ENCODE measurements at regions not wholly inside any gene's neighbourhood (a gene's known extent, or its start where the extent isn't known, plus 50 kb on each side); places are given as distances from the start of the nearest gene placed in this dataset.
A peak's percentile ranks its signal among the peaks of the same experiment; 100 is the strongest.
"Not testable (repeated sequence)": the region's sequence is repeated elsewhere in the genome, so short reads cannot be mapped to it uniquely, and the experiment has no call there.

GRCh38 chr6:67947762-67948161 is 687.3 kb upstream of the ADGRB3 start:
- H3K9me3 ChIP-seq (replicated peaks; ENCODE audit: control insufficient read depth, insufficient read depth, low read depth, low read length); H3K9ac ChIP-seq (ENCODE audit: insufficient read depth in 1 of 2, low read depth in 2 of 2, low read length in 2 of 2); intact Hi-C loops (cut with micrococcal nuclease); H3K27ac ChIP-seq (ENCODE audit: extremely low read depth, low read depth, low read length); H3K27me3 ChIP-seq (ENCODE audit: control insufficient read depth in 2 of 2, insufficient read depth in 2 of 2, low read length in 2 of 2); H3K36me3 ChIP-seq (ENCODE audit: control insufficient read depth, insufficient read depth, low read length); in situ Hi-C loops (cut with MboI); H3K4me1 ChIP-seq (replicated peaks in 1 of 2; ENCODE audit: control insufficient read depth in 2 of 2, insufficient read depth in 2 of 2, low read length in 2 of 2); H3K4me3 ChIP-seq; POLR2A ChIA-PET; BruUV-seq (replicated peaks); H4K20me1 ChIP-seq (replicated peaks; ENCODE audit: control insufficient read depth, insufficient read depth, low read length); DNase-seq (ENCODE audit: extremely low read depth in 1 of 4, low spot score in 3 of 4); H3K9me1 ChIP-seq (ENCODE audit: control insufficient read depth, insufficient read depth, low read length); FAIRE-seq; ATAC-seq; H3K4me2 ChIP-seq (ENCODE audit: insufficient read depth, low read length); H2AFZ ChIP-seq (ENCODE audit: low read depth, low read length); H3K79me2 ChIP-seq (ENCODE audit: control insufficient read depth, insufficient read depth, low read length); CTCF ChIA-PET (ENCODE audit: low intra/inter-chr PET ratio): not testable (repeated sequence)
- 90% methylated on average over 1 of the region's 1 CpG for WGBS (ENCODE audit: insufficient coverage, low coverage, missing lambda C conversion rate)
- TF ChIP-seq AFF1 (IDR thresholded peaks at IDR 0.05; ENCODE audit: low read depth in 1 of 2, partially characterized antibody in 2 of 2): peak in 1 of 2 experiments; percentile 91

Measured in K562 (cell line).